ENCODE measurements at regions not wholly inside any gene's neighbourhood (a gene's known extent, or its start where the extent isn't known, plus 50 kb on each side); places are given as distances from the start of the nearest gene placed in this dataset.

DNA sequence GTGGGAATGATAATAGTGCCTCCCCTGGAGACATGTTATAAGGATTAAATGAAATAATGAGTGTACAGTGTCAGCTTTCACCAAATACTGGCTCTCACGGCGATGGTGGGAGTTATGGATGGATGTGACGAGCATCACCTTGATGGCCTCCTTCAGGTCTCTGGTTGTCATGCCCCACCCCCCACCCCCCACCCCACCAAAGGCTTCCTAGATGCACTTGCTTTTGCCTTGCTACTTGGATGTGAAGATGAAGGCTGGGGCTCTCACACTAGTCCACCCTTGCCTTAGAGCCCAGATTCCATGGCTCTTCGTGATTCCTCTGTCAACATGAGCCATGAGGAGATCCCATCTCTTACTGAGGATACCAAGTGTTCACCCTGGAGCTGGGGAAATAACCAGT lies 412.3 kb downstream of the NPHP4 start:
- TF ChIP-seq EZH2 (IDR thresholded peaks at IDR 0.05; ENCODE audit: low read length, unreplicated experiment) (no peak), EZH2phosphoT487 (IDR thresholded peaks at IDR 0.05; ENCODE audit: borderline replicate concordance, low read length) (no peak)
